Transverse colon (tissue), 3 donors: ENCODE measurements at regions not wholly inside any gene's neighbourhood (a gene's known extent, or its start where the extent isn't known, plus 50 kb on each side); places are given as distances from the start of the nearest gene placed in this dataset.

Source experiments
- CTCF ChIP-seq, 5 experiments: fragments of 200-600 bp in 3 of 5; fragments of 450-650 bp in 2 of 5; sonication (generic) in 3 of 5; IDR thresholded peaks; 1 replicate in 2 of 5; 2 replicates in 3 of 5; pipeline ENCODE4 v1.5.1; 2016 to 2017; ENCODE audit warnings: antibody characterized with exemption in 5 of 5, inconsistent platforms in 3 of 5, mild to moderate bottlenecking in 2 of 5, moderate library complexity in 1 of 5
- EP300 ChIP-seq: sonication (generic); formaldehyde crosslinking; IDR thresholded peaks from one replicate; pipeline ENCODE4 v1.6.1; 2017; ENCODE audit warnings: antibody characterized with exemption, low read depth
- POLR2A ChIP-seq: fragments of 450-650 bp; IDR thresholded peaks from one replicate; pipeline ENCODE4 v1.6.1; 2016; ENCODE audit warnings: antibody characterized with exemption, mild to moderate bottlenecking, moderate library complexity

GRCh38 chr1:4463631-4464030 is 190.8 kb upstream of the AJAP1 start:
- TF ChIP-seq CTCF (IDR thresholded peaks at IDR 0.05) (no peak), EP300 (no peak), POLR2A (no peak)
